ENCODE measurements at regions not wholly inside any gene's neighbourhood (a gene's known extent, or its start where the extent isn't known, plus 50 kb on each side); places are given as distances from the start of the nearest gene placed in this dataset.
A peak's percentile ranks its signal among the peaks of the same experiment; 100 is the strongest.

DNA sequence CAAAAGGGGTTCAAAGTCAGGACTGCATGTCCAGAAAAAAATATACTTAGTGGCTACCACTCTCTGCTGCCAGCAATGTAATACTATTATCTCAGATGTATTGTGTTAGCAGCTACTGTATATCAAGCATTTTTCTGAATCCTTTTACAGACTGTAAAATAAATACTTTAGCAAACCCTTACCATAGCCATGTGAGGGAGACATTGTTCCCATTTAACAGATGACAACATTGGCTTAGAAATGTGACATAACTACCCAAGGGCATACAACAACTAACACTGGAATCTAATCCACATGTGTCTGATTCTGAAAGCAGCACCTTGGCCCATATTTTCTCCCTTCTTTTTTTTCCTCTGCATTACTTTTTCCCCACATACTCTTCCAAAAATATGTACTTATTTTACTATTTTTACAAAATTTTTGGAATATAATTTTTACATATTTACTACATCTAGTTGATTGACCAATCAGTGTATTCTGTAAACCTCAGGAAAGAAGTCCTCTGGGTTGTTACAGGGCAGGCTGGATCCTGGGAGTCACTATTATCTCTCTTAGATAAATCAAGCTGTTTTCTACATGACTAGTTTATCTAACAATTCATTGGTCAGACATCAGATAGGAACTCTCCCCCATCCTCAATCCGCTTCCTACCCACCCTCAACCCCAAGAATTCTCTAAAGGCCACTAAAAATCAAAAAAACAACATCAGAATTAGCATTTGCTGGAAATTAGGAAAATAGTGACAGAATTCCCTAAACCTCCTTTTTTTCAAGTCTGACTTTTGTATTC, 154.1 kb downstream of the BTG1 start:
- intact Hi-C loops (cut with micrococcal nuclease): loop anchor here (1.0 to 5.0 kb wide), 9 partner anchors 41 to 659 kb away; no protein-coding TSS in a partner anchor
- Mint-ChIP-seq H3K4me3 (no peak overlapping the region), H3K36me3 (no peaks in the 10 kb centered on the region), H3K27ac (peak overlapping the region in 5 of 7 donors; percentile 22 to 85 (median 70)), H3K27me3 (no peaks in the 10 kb centered on the region), H3K4me1 (peaks cover 18 to 37% (median 28%) of the 10 kb centered on the region in 4 donors), H3K9me3 (no peaks in the 10 kb centered on the region)
- no peaks in the 10 kb centered on the region for H3K9me3 ChIP-seq (ENCODE audit: control insufficient read depth in 1 of 2, low read length in 2 of 2)
- ChIA-PET CTCF (ENCODE audit: partially characterized antibody) (interaction anchor here (0.7 to 4.8 kb wide), 29 partner anchors 9 to 658 kb away, joined by 3 to 52 read pairs (median 3); partner anchors contain the start of gene BTG1), POLR2A (ENCODE audit: partially characterized antibody) (interaction anchor here (0.5 to 8.1 kb wide), 16 partner anchors 39 to 579 kb away, joined by 3 to 183 read pairs (median 4); partner anchors contain the start of gene BTG1)
- DNase-seq: peak in 4 of 5 donors; percentile 51 to 67 (median 54)
- no peaks in the 10 kb centered on the region for H3K27me3 ChIP-seq (ENCODE audit: insufficient read depth, low read length)
- H3K4me3 ChIP-seq (ENCODE audit: low read length in 2 of 2): no peak overlapping the region
- H3K27ac ChIP-seq (ENCODE audit: low read depth, low read length): no peak overlapping the region
- H3K36me3 ChIP-seq (ENCODE audit: insufficient read depth, low read length): no peaks in the 10 kb centered on the region
- H3K4me1 ChIP-seq (ENCODE audit: insufficient read depth, low read length): peaks cover 27% of the 10 kb centered on the region

DNA sequence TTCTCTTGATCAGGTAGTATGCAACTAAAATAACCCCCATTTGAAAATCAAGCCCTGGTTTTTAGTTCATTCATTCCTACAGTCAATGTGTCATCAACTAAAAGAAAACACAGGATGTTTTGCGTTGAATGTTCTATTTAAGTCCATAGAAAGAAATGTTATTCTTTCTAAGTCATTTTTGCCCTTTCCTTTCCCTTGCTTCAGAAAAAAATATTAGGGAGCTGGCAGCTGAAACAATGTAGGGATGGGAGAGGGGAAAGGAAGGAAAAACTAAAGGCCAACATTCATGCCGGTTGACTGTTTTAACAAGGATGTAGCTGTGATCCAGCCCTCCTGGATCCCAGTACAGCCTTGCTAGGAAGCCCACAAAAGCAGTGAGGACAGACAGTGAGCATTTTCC, 155.1 kb downstream of the BTG1 start:
- intact Hi-C loops (cut with micrococcal nuclease): loop anchor here (5.0 kb wide), 3 partner anchors 42 to 608 kb away; no protein-coding TSS in a partner anchor
- H3K4me3 Mint-ChIP-seq: peak overlapping the region in 1 of 8 donors; percentile 14
- CTCF ChIA-PET (ENCODE audit: partially characterized antibody): interaction anchor here (0.7 to 4.8 kb wide), 25 partner anchors 8 to 659 kb away, joined by 3 to 52 read pairs (median 4); partner anchors contain the start of gene BTG1
- Histone ChIP-seq H3K4me1 (ENCODE audit: insufficient read depth, low read length) (peaks cover 35% of the 10 kb centered on the region), H3K36me3 (ENCODE audit: insufficient read depth, low read length) (no peaks in the 10 kb centered on the region), H3K27ac (ENCODE audit: low read depth, low read length) (no peak overlapping the region), H3K27me3 (ENCODE audit: insufficient read depth, low read length) (no peaks in the 10 kb centered on the region), H3K4me3 (ENCODE audit: low read length in 2 of 2) (no peak overlapping the region), H3K9me3 (ENCODE audit: control insufficient read depth in 1 of 2, low read length in 2 of 2) (no peaks in the 10 kb centered on the region)
- no peaks in the 10 kb centered on the region for H3K36me3 Mint-ChIP-seq
- H3K27me3 Mint-ChIP-seq: no peaks in the 10 kb centered on the region
- H3K27ac Mint-ChIP-seq: peak overlapping the region in 3 of 7 donors; percentile 51 to 53 (median 51)
- POLR2A ChIA-PET (ENCODE audit: partially characterized antibody): interaction anchor here (0.9 to 8.1 kb wide), 10 partner anchors 40 to 418 kb away, joined by 3 to 183 read pairs (median 6); partner anchors contain the start of gene BTG1
- H3K4me1 Mint-ChIP-seq: peaks cover 26 to 47% (median 36%) of the 10 kb centered on the region in 4 donors
- H3K9me3 Mint-ChIP-seq: no peaks in the 10 kb centered on the region
- DNase-seq: no peak

DNA sequence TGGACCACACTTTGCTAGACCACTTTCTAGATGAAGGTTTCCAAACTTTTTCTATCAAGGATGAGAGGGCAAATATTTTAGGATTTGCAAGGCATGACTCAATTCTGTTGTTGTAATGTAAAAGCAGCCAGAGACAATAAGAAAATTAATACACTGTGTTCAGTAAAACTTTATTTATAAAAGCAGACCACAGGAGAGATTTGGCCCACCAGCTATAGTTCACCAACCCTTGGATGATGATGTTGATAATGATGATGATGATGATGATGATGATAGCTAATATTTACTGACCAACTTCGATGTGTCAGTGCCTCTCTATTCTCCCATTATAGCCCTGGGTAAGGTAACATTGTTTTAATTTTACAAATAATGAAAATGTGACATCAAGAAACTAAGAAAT, 156.5 kb downstream of the BTG1 start:
- Mint-ChIP-seq H3K36me3 (no peaks in the 10 kb centered on the region), H3K27me3 (no peaks in the 10 kb centered on the region), H3K4me3 (no peak overlapping the region), H3K27ac (no peak overlapping the region), H3K9me3 (no peaks in the 10 kb centered on the region), H3K4me1 (peaks cover 28 to 56% (median 38%) of the 10 kb centered on the region in 4 donors)
- CTCF ChIA-PET (ENCODE audit: partially characterized antibody): interaction anchor here (1.0 to 4.8 kb wide), 3 partner anchors 42 to 178 kb away, joined by 3 to 21 read pairs (median 8); no protein-coding TSS in a partner anchor
- Histone ChIP-seq H3K4me1 (ENCODE audit: insufficient read depth, low read length) (peaks cover 35% of the 10 kb centered on the region), H3K4me3 (ENCODE audit: low read length in 2 of 2) (no peak overlapping the region), H3K36me3 (ENCODE audit: insufficient read depth, low read length) (no peaks in the 10 kb centered on the region), H3K27me3 (ENCODE audit: insufficient read depth, low read length) (no peaks in the 10 kb centered on the region), H3K9me3 (ENCODE audit: control insufficient read depth in 1 of 2, low read length in 2 of 2) (no peaks in the 10 kb centered on the region), H3K27ac (ENCODE audit: low read depth, low read length) (no peak overlapping the region)
- POLR2A ChIA-PET (ENCODE audit: partially characterized antibody): interaction anchor here (4.6 to 8.1 kb wide), 2 partner anchors 147 to 155 kb away, joined by 57 to 183 read pairs; partner anchors contain the start of gene BTG1
- intact Hi-C loops (cut with micrococcal nuclease): no loop called here
- no peak for DNase-seq

DNA sequence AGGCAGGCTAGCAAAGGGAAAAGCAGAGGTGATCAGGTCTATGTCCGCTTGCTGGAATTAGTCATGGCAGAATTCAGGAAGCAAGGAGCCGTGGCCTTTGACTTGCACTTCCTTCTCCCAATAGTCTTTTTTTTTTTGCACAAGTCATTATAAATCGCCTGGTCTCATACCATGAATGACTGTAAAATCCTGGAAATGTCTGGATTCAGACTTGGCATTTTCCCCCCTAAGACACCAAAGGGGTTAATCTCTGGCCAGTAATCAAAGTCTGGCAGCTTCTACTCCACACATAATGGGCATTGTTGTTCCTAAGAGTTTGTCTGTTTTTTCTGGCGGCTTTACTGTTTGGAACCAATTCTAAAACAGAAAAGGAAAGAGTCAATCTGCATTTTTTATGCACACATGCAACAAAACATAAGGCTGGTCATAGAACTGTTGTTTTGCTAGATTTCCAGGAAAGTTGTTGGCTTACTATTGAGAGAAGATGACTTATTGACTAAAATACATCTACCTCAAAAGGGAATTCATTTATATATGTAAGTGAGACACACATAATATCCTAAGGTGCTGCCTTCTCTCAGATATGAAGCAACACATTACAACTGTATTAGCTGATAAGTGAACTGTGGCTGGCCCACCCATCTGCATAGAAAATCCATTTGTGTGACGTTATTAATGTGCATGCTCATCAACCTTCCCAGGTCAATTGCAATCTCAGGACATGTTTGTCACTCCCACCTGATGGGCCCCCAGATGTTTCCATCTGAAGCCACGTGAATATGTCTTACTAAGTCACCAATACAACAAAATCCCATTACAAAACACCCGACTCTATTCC, 157.3 kb downstream of the BTG1 start:
- no peaks in the 10 kb centered on the region for H3K9me3 ChIP-seq (ENCODE audit: control insufficient read depth in 1 of 2, low read length in 2 of 2)
- Mint-ChIP-seq H3K4me3 (no peak overlapping the region), H3K27ac (no peak overlapping the region), H3K4me1 (peaks cover 28 to 53% (median 35%) of the 10 kb centered on the region in 4 donors), H3K36me3 (no peaks in the 10 kb centered on the region), H3K27me3 (no peaks in the 10 kb centered on the region), H3K9me3 (no peaks in the 10 kb centered on the region)
- ChIA-PET POLR2A (ENCODE audit: partially characterized antibody) (interaction anchor here (8.1 to 10.1 kb wide), 2 partner anchors 156 kb away, joined by 100 to 183 read pairs; partner anchors contain the start of gene BTG1), CTCF (ENCODE audit: partially characterized antibody) (interaction anchor here (0.6 to 4.8 kb wide), 5 partner anchors 43 to 409 kb away, joined by 3 to 21 read pairs (median 8); no protein-coding TSS in a partner anchor)
- H3K27ac ChIP-seq (ENCODE audit: low read depth, low read length): no peak overlapping the region
- H3K27me3 ChIP-seq (ENCODE audit: insufficient read depth, low read length): no peaks in the 10 kb centered on the region
- peaks cover 35% of the 10 kb centered on the region for H3K4me1 ChIP-seq (ENCODE audit: insufficient read depth, low read length)
- intact Hi-C loops (cut with micrococcal nuclease): no loop called here
- no peaks in the 10 kb centered on the region for H3K36me3 ChIP-seq (ENCODE audit: insufficient read depth, low read length)
- DNase-seq: no peak
- no peak overlapping the region for H3K4me3 ChIP-seq (ENCODE audit: low read length in 2 of 2)

DNA sequence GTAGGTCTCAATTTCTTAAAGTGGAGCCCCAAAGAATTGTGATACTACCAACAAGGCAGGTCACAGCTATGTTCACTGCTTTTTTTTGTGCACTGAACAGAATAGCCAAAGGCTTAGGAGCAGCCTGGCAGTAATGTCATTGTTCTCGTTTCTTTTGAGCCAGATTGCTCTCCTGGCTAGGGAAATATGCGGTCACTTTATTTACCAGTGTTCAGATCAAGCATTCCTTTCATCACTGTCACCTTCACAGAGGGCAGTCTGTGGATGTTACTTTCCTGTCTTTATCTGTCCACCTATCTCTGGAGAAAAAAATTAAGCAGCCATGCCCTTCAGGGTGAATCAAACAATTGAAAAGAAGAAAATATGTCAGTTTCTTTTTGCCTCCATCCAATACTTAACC, 159.6 kb downstream of the BTG1 start:
- Mint-ChIP-seq H3K27ac (no peak overlapping the region), H3K9me3 (peaks cover 0 to 5% (median under 1%) of the 10 kb centered on the region in 8 donors), H3K4me1 (peaks cover 23 to 41% (median 26%) of the 10 kb centered on the region in 4 donors), H3K36me3 (peaks cover 0 to 5% of the 10 kb centered on the region in 2 donors), H3K4me3 (no peak overlapping the region), H3K27me3 (no peaks in the 10 kb centered on the region)
- ChIA-PET CTCF (ENCODE audit: partially characterized antibody) (interaction anchor here (1.4 to 2.6 kb wide), 3 partner anchors 20 to 208 kb away, joined by 3 to 16 read pairs (median 3); no protein-coding TSS in a partner anchor), POLR2A (ENCODE audit: partially characterized antibody) (interaction anchor here (0.9 to 10.1 kb wide), 4 partner anchors 9 to 158 kb away, joined by 3 to 100 read pairs (median 6); partner anchors contain the start of gene BTG1)
- H3K27ac ChIP-seq (ENCODE audit: low read depth, low read length): no peak overlapping the region
- no peak overlapping the region for H3K4me3 ChIP-seq (ENCODE audit: low read length in 2 of 2)
- peaks cover 25% of the 10 kb centered on the region for H3K4me1 ChIP-seq (ENCODE audit: insufficient read depth, low read length)
- intact Hi-C loops (cut with micrococcal nuclease): no loop called here
- no peaks in the 10 kb centered on the region for H3K36me3 ChIP-seq (ENCODE audit: insufficient read depth, low read length)
- no peak for DNase-seq
- H3K9me3 ChIP-seq (ENCODE audit: control insufficient read depth in 1 of 2, low read length in 2 of 2): no peaks in the 10 kb centered on the region
- no peaks in the 10 kb centered on the region for H3K27me3 ChIP-seq (ENCODE audit: insufficient read depth, low read length)

DNA sequence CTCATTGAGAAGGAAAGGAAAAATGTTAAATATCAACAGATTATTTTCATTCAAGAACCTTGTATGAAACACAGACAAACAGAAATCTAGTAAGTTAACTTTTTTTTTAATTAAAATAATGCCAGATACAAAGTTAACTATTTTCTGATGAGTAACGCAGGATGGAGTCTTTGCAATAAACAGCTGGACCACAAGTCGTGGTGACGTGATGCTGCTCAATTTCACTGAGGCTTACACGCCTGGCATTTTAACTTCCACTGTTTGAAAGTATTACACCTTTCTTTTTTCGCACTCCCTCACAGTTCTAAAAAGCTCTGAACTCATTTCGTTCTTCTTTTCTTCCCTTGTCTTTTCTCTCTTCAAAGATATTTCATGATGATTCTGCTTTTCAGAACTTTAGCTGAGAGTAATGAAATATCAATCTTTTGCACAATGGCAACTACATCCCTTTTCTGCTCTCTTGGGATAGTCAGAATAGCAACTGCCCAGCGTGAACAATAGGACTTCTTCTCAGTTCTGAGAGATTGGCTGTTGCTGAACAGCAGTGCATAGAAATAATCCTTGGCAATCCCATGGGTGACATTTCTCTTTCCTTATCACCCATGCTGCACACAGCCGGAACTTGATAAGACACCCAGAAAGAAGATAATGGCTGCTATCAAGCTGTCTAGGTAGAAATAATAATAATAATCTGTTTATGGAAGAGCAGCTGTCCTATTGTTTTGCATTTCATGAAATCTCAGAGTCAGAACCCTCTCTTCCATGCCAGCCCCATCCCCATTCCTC, 160.5 kb downstream of the BTG1 start:
- H3K27me3 ChIP-seq (ENCODE audit: insufficient read depth, low read length): no peaks in the 10 kb centered on the region
- Mint-ChIP-seq H3K9me3 (peaks cover 0 to 9% (median under 1%) of the 10 kb centered on the region in 8 donors), H3K4me3 (no peak overlapping the region), H3K27ac (peak overlapping the region in 2 of 7 donors; percentile 34 to 47), H3K4me1 (peaks cover 17 to 36% (median 24%) of the 10 kb centered on the region in 4 donors), H3K27me3 (no peaks in the 10 kb centered on the region), H3K36me3 (peaks cover 0 to 6% of the 10 kb centered on the region in 2 donors)
- no peaks in the 10 kb centered on the region for H3K9me3 ChIP-seq (ENCODE audit: control insufficient read depth in 1 of 2, low read length in 2 of 2)
- intact Hi-C loops (cut with micrococcal nuclease): no loop called here
- peaks cover 17% of the 10 kb centered on the region for H3K4me1 ChIP-seq (ENCODE audit: insufficient read depth, low read length)
- H3K36me3 ChIP-seq (ENCODE audit: insufficient read depth, low read length): no peaks in the 10 kb centered on the region
- ChIA-PET POLR2A (ENCODE audit: partially characterized antibody) (interaction anchor here (0.8 to 10.1 kb wide), 3 partner anchors 108 to 159 kb away, joined by 3 to 100 read pairs (median 8); partner anchors contain the start of gene BTG1), CTCF (ENCODE audit: partially characterized antibody) (interaction anchor here (1.2 to 2.6 kb wide), 5 partner anchors 21 to 603 kb away, joined by 3 to 16 read pairs (median 3); no protein-coding TSS in a partner anchor)
- H3K27ac ChIP-seq (ENCODE audit: low read depth, low read length): no peak overlapping the region
- no peak overlapping the region for H3K4me3 ChIP-seq (ENCODE audit: low read length in 2 of 2)
- no peak for DNase-seq

Data from CD4-positive, alpha-beta memory T cell (primary cell).